ENCODE measurements at regions not wholly inside any gene's neighbourhood (a gene's known extent, or its start where the extent isn't known, plus 50 kb on each side); places are given as distances from the start of the nearest gene placed in this dataset.
"Not testable (repeated sequence)": the region's sequence is repeated elsewhere in the genome, so short reads cannot be mapped to it uniquely, and the experiment has no call there.

GRCh38 chr3:11898611-11899325, 52.1 kb upstream of the TAMM41 start:
- DNase-seq, result no peak

- DNase-seq, result not testable (repeated sequence)
Observed at GRCh38 chr3:11899389-11899788, 52.7 kb upstream of the TAMM41 start.

GRCh38 chr3:11899826-11900225, 53.1 kb upstream of the TAMM41 start:
- DNase-seq, result no peak

- DNase-seq, result no peak
Observed at GRCh38 chr3:11900824-11901223, 54.1 kb upstream of the TAMM41 start.

- no peak for DNase-seq
Observed at GRCh38 chr3:11901286-11901875, 54.7 kb upstream of the TAMM41 start.

GRCh38 chr3:11903047-11903446, 56.4 kb upstream of the TAMM41 start:
- no peak for DNase-seq

- no peak for DNase-seq
Observed at GRCh38 chr3:11903447-11903846, 56.8 kb upstream of the TAMM41 start.

- DNase-seq, result no peak
Observed at GRCh38 chr3:11904157-11904556, 57.5 kb upstream of the TAMM41 start.

GRCh38 chr3:11906407-11906806, 59.7 kb upstream of the TAMM41 start:
- DNase-seq, result no peak

- DNase-seq, result no peak
Observed at GRCh38 chr3:11907667-11908660, 61.3 kb upstream of the TAMM41 start.

- DNase-seq, result no peak
Observed at GRCh38 chr3:11908981-11909698, 62.5 kb upstream of the TAMM41 start.

- no peak for DNase-seq
Observed at GRCh38 chr3:11909726-11910125, 63.0 kb upstream of the TAMM41 start.

GRCh38 chr3:11910216-11910930, 63.7 kb upstream of the TAMM41 start:
- DNase-seq, result not testable (repeated sequence)

- no peak for DNase-seq
Observed at GRCh38 chr3:11910971-11911531, 64.4 kb upstream of the TAMM41 start.

- not testable (repeated sequence) for DNase-seq
Observed at GRCh38 chr3:11911887-11912286, 65.2 kb upstream of the TAMM41 start.

- no peak for DNase-seq
Observed at GRCh38 chr3:11913316-11913715, 66.6 kb upstream of the TAMM41 start.

GRCh38 chr3:11914041-11914440, 67.4 kb upstream of the TAMM41 start:
- DNase-seq, result no peak

GRCh38 chr3:11914651-11915050, 68.0 kb upstream of the TAMM41 start:
- DNase-seq, result no peak

GRCh38 chr3:11915621-11916424, 69.1 kb upstream of the TAMM41 start:
- DNase-seq, result no peak

GRCh38 chr3:11916425-11916762, 69.7 kb upstream of the TAMM41 start:
- not testable (repeated sequence) for DNase-seq

- no peak for DNase-seq
Observed at GRCh38 chr3:11917051-11917450, 70.4 kb upstream of the TAMM41 start.

All from NCI-H510A treated with DMSO at 0.1 percent for 48 hours (cell line).